Tibial artery (tissue), 4 donors: ENCODE measurements at regions not wholly inside any gene's neighbourhood (a gene's known extent, or its start where the extent isn't known, plus 50 kb on each side); places are given as distances from the start of the nearest gene placed in this dataset.

Source experiments
- DNase-seq, 2 donors: peaks; one replicate each; pipeline ENCODE4 v3.0.0-alpha.2; 2019
- H3K27ac ChIP-seq, 2 donors: fragments of 200-600 bp; sonication (generic) in 1 of 2; 1 replicate in 1 of 2; 2 replicates in 1 of 2; pipeline ENCODE4 v1.5.1; 2018 to 2019; ENCODE audit warnings: mild to moderate bottlenecking in 1 of 2
- H3K27me3 ChIP-seq, 2 donors: fragments of 200-600 bp; sonication (generic) in 1 of 2; one replicate each; pipeline versions ENCODE4 v1.5.1 to v1.6.0; 2016 to 2019
- H3K36me3 ChIP-seq, 3 donors: fragments of 200-600 bp; sonication (generic) in 2 of 3; one replicate each; pipeline ENCODE4 v1.5.1; 2016 to 2019; ENCODE audit warnings: mild to moderate bottlenecking in 2 of 3
- H3K4me1 ChIP-seq, 4 donors: fragments of 200-600 bp; sonication (generic) in 2 of 4; 1 replicate in 3 of 4; 2 replicates in 1 of 4; pipeline ENCODE4 v1.5.1; 2016 to 2019
- H3K4me3 ChIP-seq, 2 donors: fragments of 200-600 bp; sonication (generic) in 1 of 2; 1 replicate in 1 of 2; 2 replicates in 1 of 2; pipeline ENCODE4 v1.5.1; 2018 to 2019; ENCODE audit warnings: mild to moderate bottlenecking in 2 of 2
- H3K9me3 ChIP-seq, 3 donors: fragments of 200-600 bp; sonication (generic) in 1 of 3; one replicate each; pipeline ENCODE4 v1.5.1; 2016 to 2019
- intact Hi-C: fragments of 100-400 bp; cut with DNase I; formaldehyde crosslinking; loops from one replicate; pipeline ENCODE4 v1.15.0; 2023; ENCODE audit warnings: low total_unique reads
- TF ChIP-seq, protein P1 (sequence below), 2 experiments: fragments of 200-600 bp in 1 of 2; fragments of 450-650 bp in 1 of 2; IDR thresholded peaks; one replicate each; pipeline ENCODE4 v1.5.1; 2017 to 2019; ENCODE audit warnings: antibody characterized with exemption in 2 of 2, mild to moderate bottlenecking in 1 of 2, moderate library complexity in 1 of 2

GRCh38 chr2:58739033-58739432, 497.9 kb upstream of the FANCL start:
- Histone ChIP-seq H3K27ac (no peak overlapping the region), H3K4me3 (no peak overlapping the region), H3K27me3 (no peaks in the 10 kb centered on the region), H3K36me3 (no peaks in the 10 kb centered on the region), H3K9me3 (no peaks in the 10 kb centered on the region), H3K4me1 (no peaks in the 10 kb centered on the region)
- DNase-seq = no peak
- TF ChIP-seq, protein P1, sequence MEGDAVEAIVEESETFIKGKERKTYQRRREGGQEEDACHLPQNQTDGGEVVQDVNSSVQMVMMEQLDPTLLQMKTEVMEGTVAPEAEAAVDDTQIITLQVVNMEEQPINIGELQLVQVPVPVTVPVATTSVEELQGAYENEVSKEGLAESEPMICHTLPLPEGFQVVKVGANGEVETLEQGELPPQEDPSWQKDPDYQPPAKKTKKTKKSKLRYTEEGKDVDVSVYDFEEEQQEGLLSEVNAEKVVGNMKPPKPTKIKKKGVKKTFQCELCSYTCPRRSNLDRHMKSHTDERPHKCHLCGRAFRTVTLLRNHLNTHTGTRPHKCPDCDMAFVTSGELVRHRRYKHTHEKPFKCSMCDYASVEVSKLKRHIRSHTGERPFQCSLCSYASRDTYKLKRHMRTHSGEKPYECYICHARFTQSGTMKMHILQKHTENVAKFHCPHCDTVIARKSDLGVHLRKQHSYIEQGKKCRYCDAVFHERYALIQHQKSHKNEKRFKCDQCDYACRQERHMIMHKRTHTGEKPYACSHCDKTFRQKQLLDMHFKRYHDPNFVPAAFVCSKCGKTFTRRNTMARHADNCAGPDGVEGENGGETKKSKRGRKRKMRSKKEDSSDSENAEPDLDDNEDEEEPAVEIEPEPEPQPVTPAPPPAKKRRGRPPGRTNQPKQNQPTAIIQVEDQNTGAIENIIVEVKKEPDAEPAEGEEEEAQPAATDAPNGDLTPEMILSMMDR (IDR thresholded peaks at IDR 0.05) = no peak
- intact Hi-C loops = no loop called here

GRCh38 chr2:58734365-58734764, 493.2 kb upstream of the FANCL start:
- Histone ChIP-seq H3K27me3 (no peaks in the 10 kb centered on the region), H3K4me3 (no peak overlapping the region), H3K9me3 (no peaks in the 10 kb centered on the region), H3K4me1 (no peaks in the 10 kb centered on the region), H3K36me3 (no peaks in the 10 kb centered on the region), H3K27ac (no peak overlapping the region)
- intact Hi-C loops = no loop called here
- TF ChIP-seq, protein P1 (IDR thresholded peaks at IDR 0.05) = no peak
- DNase-seq = no peak

- intact Hi-C loops = no loop called here
- no peaks in the 10 kb centered on the region for H3K4me1 ChIP-seq
- no peaks in the 10 kb centered on the region for H3K27me3 ChIP-seq
- no peak overlapping the region for H3K4me3 ChIP-seq
- TF ChIP-seq, protein P1 (IDR thresholded peaks at IDR 0.05) = no peak
- DNase-seq = no peak
- H3K27ac ChIP-seq = no peak overlapping the region
- H3K36me3 ChIP-seq = no peaks in the 10 kb centered on the region
- H3K9me3 ChIP-seq = no peaks in the 10 kb centered on the region
Observed at GRCh38 chr2:58732999-58733398, 491.9 kb upstream of the FANCL start.

DNA sequence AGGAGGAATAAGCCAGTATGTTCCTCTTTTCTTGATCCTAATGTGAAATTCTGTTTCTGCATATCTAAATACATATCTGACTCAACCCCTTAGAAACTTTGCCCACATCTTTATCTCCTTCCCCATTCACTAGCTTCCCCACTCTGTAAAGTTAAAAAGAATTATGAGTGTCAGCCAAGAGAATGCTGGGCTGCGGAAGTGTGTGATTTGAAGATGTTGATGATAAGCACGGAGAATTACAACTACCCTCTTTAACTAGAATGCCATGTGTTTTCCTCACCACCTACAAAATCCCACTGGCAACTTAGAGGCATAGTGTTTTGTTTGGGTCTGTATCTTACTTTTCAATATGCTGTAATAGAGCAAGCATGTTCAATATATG, 490.4 kb upstream of the FANCL start:
- no peaks in the 10 kb centered on the region for H3K27me3 ChIP-seq
- no peaks in the 10 kb centered on the region for H3K9me3 ChIP-seq
- no peak overlapping the region for H3K4me3 ChIP-seq
- H3K36me3 ChIP-seq = no peaks in the 10 kb centered on the region
- no peak overlapping the region for H3K27ac ChIP-seq
- no peak for DNase-seq
- TF ChIP-seq, protein P1 (IDR thresholded peaks at IDR 0.05) = no peak
- intact Hi-C loops = no loop called here
- no peaks in the 10 kb centered on the region for H3K4me1 ChIP-seq

DNA sequence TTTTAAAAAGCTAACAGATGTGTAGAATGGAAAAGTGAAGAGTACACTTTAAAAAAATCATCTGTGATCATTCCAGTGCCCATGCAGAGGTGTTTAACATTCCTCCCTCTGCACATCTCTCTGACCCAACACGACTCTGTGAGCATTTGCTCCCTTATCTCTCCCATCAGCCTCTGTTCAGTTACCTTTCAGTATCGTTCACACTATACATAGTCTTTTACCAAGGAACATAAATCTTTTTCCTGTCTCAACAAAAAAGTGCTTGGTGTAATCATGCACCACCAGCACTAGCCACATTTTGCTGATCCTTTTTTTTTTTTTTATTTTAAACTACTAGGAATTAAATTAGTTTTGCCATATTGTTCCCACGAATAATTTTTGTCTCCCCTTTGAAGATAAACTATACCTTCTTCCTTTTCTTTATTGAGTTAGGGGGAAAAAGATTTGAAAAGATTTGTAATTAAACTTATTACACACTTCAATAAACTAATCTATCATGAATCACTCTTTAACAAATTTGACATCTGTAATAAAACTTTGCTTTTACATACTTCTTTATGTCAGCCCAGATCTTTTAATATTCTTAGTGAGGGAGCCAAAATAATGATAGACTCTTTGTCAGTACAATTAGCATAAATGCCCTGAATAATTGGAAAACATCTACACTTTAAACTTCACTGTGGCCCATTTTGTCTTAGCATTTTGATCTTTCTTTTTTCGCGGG, 489.8 kb upstream of the FANCL start:
- TF ChIP-seq, protein P1 (IDR thresholded peaks at IDR 0.05) = no peak
- intact Hi-C loops = no loop called here
- Histone ChIP-seq H3K4me3 (no peak overlapping the region), H3K27ac (no peak overlapping the region), H3K27me3 (no peaks in the 10 kb centered on the region), H3K36me3 (no peaks in the 10 kb centered on the region), H3K9me3 (no peaks in the 10 kb centered on the region), H3K4me1 (no peaks in the 10 kb centered on the region)
- no peak for DNase-seq
